ENCODE measurements at regions not wholly inside any gene's neighbourhood (a gene's known extent, or its start where the extent isn't known, plus 50 kb on each side); places are given as distances from the start of the nearest gene placed in this dataset.

DNA sequence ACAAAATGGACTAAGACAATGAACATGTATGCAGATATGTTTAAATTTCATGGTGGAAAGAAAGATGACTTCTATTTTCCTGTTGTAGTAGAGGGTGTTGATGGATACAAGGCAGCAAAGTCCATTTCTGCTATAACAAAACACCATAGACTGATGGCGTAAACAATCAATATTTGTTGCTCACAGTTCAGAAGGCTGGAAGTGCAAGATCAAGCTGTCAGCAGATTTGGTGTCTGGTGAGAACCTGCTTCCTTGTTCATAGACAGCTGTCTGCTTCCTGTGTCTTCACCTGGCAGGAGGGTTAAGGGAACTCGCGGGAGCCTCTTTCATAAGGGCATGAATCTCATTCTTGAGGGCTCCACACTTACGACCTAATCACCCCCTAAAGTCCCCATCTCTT lies 83.0 kb upstream of the ELOVL5 start:
- TF ChIP-seq CTCF (IDR thresholded peaks at IDR 0.05) (no peak), POLR2A (IDR thresholded peaks at IDR 0.05) (no peak)
